ENCODE measurements at regions not wholly inside any gene's neighbourhood (a gene's known extent, or its start where the extent isn't known, plus 50 kb on each side); places are given as distances from the start of the nearest gene placed in this dataset.
"Not testable (repeated sequence)": the region's sequence is repeated elsewhere in the genome, so short reads cannot be mapped to it uniquely, and the experiment has no call there.

GRCh38 chr3:66633402-66634381, 132.9 kb upstream of the LRIG1 start:
- DNase-seq: no peak

- no peak for DNase-seq
These were observed 137.9 kb upstream of the LRIG1 start for GRCh38 chr3:66638717-66639116.

- no peak for DNase-seq
These were observed 139.1 kb upstream of the LRIG1 start for GRCh38 chr3:66639809-66640356.

GRCh38 chr3:66642019-66642418, 141.2 kb upstream of the LRIG1 start:
- DNase-seq: peak in 1 of 2 experiments; percentile 31

GRCh38 chr3:66642484-66642883, 141.7 kb upstream of the LRIG1 start:
- DNase-seq: no peak

- no peak for DNase-seq
These were observed 143.7 kb upstream of the LRIG1 start for GRCh38 chr3:66644549-66644948.

- no peak for DNase-seq
These were observed 148.2 kb upstream of the LRIG1 start for GRCh38 chr3:66648975-66649374.

- not testable (repeated sequence) for DNase-seq
These were observed 150.7 kb upstream of the LRIG1 start for GRCh38 chr3:66651520-66651919.

- DNase-seq: not testable (repeated sequence)
These were observed 151.3 kb upstream of the LRIG1 start for GRCh38 chr3:66652100-66652499.

- DNase-seq: no peak
These were observed 154.2 kb upstream of the LRIG1 start for GRCh38 chr3:66655044-66655443.

GRCh38 chr3:66655671-66656070, 154.8 kb upstream of the LRIG1 start:
- no peak for DNase-seq

GRCh38 chr3:66656609-66657008, 155.8 kb upstream of the LRIG1 start:
- DNase-seq: peak; percentile 39 to 67

- no peak for DNase-seq
These were observed 158.2 kb upstream of the LRIG1 start for GRCh38 chr3:66659056-66659455.

- DNase-seq: no peak
These were observed 160.8 kb upstream of the LRIG1 start for GRCh38 chr3:66661628-66662027.

- peak in 1 of 2 experiments; percentile 2 for DNase-seq
These were observed 162.1 kb upstream of the LRIG1 start for GRCh38 chr3:66662894-66663293.

GRCh38 chr3:66665021-66665695, 164.3 kb upstream of the LRIG1 start:
- no peak for DNase-seq

- no peak for DNase-seq
These were observed 165.5 kb upstream of the LRIG1 start for GRCh38 chr3:66666362-66666761.

- DNase-seq: no peak
These were observed 166.4 kb upstream of the LRIG1 start for GRCh38 chr3:66667263-66667662.

- DNase-seq: no peak
These were observed 170.5 kb upstream of the LRIG1 start for GRCh38 chr3:66671291-66671690.

GRCh38 chr3:66672830-66673229, 172.0 kb upstream of the LRIG1 start:
- no peak for DNase-seq

GRCh38 chr3:66673293-66673692, 172.5 kb upstream of the LRIG1 start:
- no peak for DNase-seq

GRCh38 chr3:66675366-66675765, 174.5 kb upstream of the LRIG1 start:
- no peak for DNase-seq

GRCh38 chr3:66692042-66692765, 191.4 kb upstream of the LRIG1 start:
- DNase-seq: no peak
